ENCODE measurements at regions not wholly inside any gene's neighbourhood (a gene's known extent, or its start where the extent isn't known, plus 50 kb on each side); places are given as distances from the start of the nearest gene placed in this dataset.

GRCh38 chr10:4658777-4659176, 167.2 kb upstream of the AKR1E2 start:
- Histone ChIP-seq H3K9me3 (no peaks in the 10 kb centered on the region), H3K4me1 (peaks cover 28 to 29% of the 10 kb centered on the region in 2 donors), H3K27me3 (no peaks in the 10 kb centered on the region), H3K27ac (peak overlapping the region in 3 of 4 donors; percentile 24 to 99 (median 32)), H3K4me3 (no peak overlapping the region), H3K36me3 (no peaks in the 10 kb centered on the region)
- DNase-seq, result no peak
- in situ Hi-C loops (cut with MboI; ENCODE audit: low sequenced_read_pairs in 4 of 4), result loop anchor here (10.0 to 25.0 kb wide), 5 partner anchors 106 to 1529 kb away; no protein-coding TSS in a partner anchor
- TF ChIP-seq POLR2A (IDR thresholded peaks at IDR 0.05), result no peak
- no peak for TF ChIP-seq CTCF (IDR thresholded peaks at IDR 0.05 in 4 of 5, conservative IDR thresholded peaks at IDR 0.05 in 1 of 5)
- no peak for ATAC-seq
- intact Hi-C loops (cut with DNase I; ENCODE audit: low total_unique reads), result loop anchor here (1.0 to 10.0 kb wide), 5 partner anchors 596 to 1461 kb away; no protein-coding TSS in a partner anchor

GRCh38 chr10:4656576-4657194, 169.3 kb upstream of the AKR1E2 start:
- Histone ChIP-seq H3K27me3 (no peaks in the 10 kb centered on the region), H3K27ac (peak overlapping the region in 1 of 4 donors; percentile 16), H3K36me3 (no peaks in the 10 kb centered on the region), H3K9me3 (no peaks in the 10 kb centered on the region), H3K4me3 (no peak overlapping the region), H3K4me1 (peaks cover 16% of the 10 kb centered on the region in 2 donors)
- ATAC-seq, result peak; percentile 53 to 59
- TF ChIP-seq POLR2A (IDR thresholded peaks at IDR 0.05) (no peak), CTCF (IDR thresholded peaks at IDR 0.05 in 4 of 5, conservative IDR thresholded peaks at IDR 0.05 in 1 of 5) (peak; percentile 84 to 95 (median 89))
- DNase-seq, result peak; percentile 53 to 55
- intact Hi-C loops (cut with DNase I; ENCODE audit: low total_unique reads), result loop anchor here (2.0 to 10.0 kb wide), 5 partner anchors 312 to 1459 kb away; no protein-coding TSS in a partner anchor
- in situ Hi-C loops (cut with MboI; ENCODE audit: low sequenced_read_pairs in 4 of 4), result loop anchor here (10.0 to 25.0 kb wide), 5 partner anchors 108 to 1531 kb away; no protein-coding TSS in a partner anchor

- Histone ChIP-seq H3K36me3 (no peaks in the 10 kb centered on the region), H3K27ac (peak overlapping the region in 1 of 4 donors; percentile 14), H3K4me3 (no peak overlapping the region), H3K27me3 (no peaks in the 10 kb centered on the region), H3K4me1 (peaks cover 8 to 9% of the 10 kb centered on the region in 2 donors), H3K9me3 (no peaks in the 10 kb centered on the region)
- intact Hi-C loops (cut with DNase I; ENCODE audit: low total_unique reads), result loop anchor here (2.0 to 10.0 kb wide), 5 partner anchors 311 to 1459 kb away; no protein-coding TSS in a partner anchor
- TF ChIP-seq POLR2A (IDR thresholded peaks at IDR 0.05) (no peak), CTCF (IDR thresholded peaks at IDR 0.05 in 4 of 5, conservative IDR thresholded peaks at IDR 0.05 in 1 of 5) (no peak)
- no peak for ATAC-seq
- in situ Hi-C loops (cut with MboI; ENCODE audit: low sequenced_read_pairs in 4 of 4), result loop anchor here (10.0 to 25.0 kb wide), 5 partner anchors 109 to 1531 kb away; no protein-coding TSS in a partner anchor
- no peak for DNase-seq
Measured at GRCh38 chr10:4655879-4656278, 170.1 kb upstream of the AKR1E2 start.

GRCh38 chr10:4655406-4655805, 170.6 kb upstream of the AKR1E2 start:
- Histone ChIP-seq H3K27me3 (no peaks in the 10 kb centered on the region), H3K27ac (no peak overlapping the region), H3K9me3 (no peaks in the 10 kb centered on the region), H3K4me1 (peaks cover 7 to 8% of the 10 kb centered on the region in 2 donors), H3K36me3 (no peaks in the 10 kb centered on the region), H3K4me3 (no peak overlapping the region)
- DNase-seq (no peak), ATAC-seq (no peak)
- in situ Hi-C loops (cut with MboI; ENCODE audit: low sequenced_read_pairs in 4 of 4) (loop anchor here (10.0 to 25.0 kb wide), 5 partner anchors 109 to 1532 kb away; no protein-coding TSS in a partner anchor), intact Hi-C loops (cut with DNase I; ENCODE audit: low total_unique reads) (loop anchor here (5.0 to 10.0 kb wide), 4 partner anchors 593 to 1458 kb away; no protein-coding TSS in a partner anchor)
- TF ChIP-seq POLR2A (IDR thresholded peaks at IDR 0.05) (no peak), CTCF (IDR thresholded peaks at IDR 0.05 in 4 of 5, conservative IDR thresholded peaks at IDR 0.05 in 1 of 5) (no peak)
